DND-41 (cell line): ENCODE measurements at regions not wholly inside any gene's neighbourhood (a gene's known extent, or its start where the extent isn't known, plus 50 kb on each side); places are given as distances from the start of the nearest gene placed in this dataset.

Source experiments
- ATAC-seq: fragments of 200-7000 bp; cut with Tn5 transposase; 3 replicates; pipeline ENCODE4 v1.9.1; 2021; ENCODE audit warnings: low read depth; ENCODE audit not compliant: insufficient read depth
- DNase-seq: peaks from one replicate; pipeline ENCODE4 v3.0.0-alpha.2; 2020
- H2AFZ ChIP-seq: 2 replicates; pipeline ENCODE4 v1.6.0; 2012; ENCODE audit warnings: low read depth, low read length
- H3K27ac ChIP-seq: 2 replicates; pipeline ENCODE4 v1.5.1; 2012; ENCODE audit warnings: low read length, inconsistent platforms
- H3K27me3 ChIP-seq: fragments of 200-600 bp; sonication (generic); 2 replicates; pipeline ENCODE4 v1.6.0; 2012; ENCODE audit warnings: low read length, mild to moderate bottlenecking, inconsistent platforms; ENCODE audit not compliant: insufficient read depth, poor library complexity
- H3K36me3 ChIP-seq: 2 replicates; pipeline ENCODE4 v1.5.1; 2012; ENCODE audit warnings: low read length, inconsistent platforms; ENCODE audit not compliant: insufficient read depth
- H3K4me1 ChIP-seq: 2 replicates; pipeline ENCODE4 v1.5.1; 2012; ENCODE audit warnings: mild to moderate bottlenecking, low read length; ENCODE audit not compliant: insufficient read depth
- H3K4me2 ChIP-seq: 2 replicates; pipeline ENCODE4 v1.6.0; 2012; ENCODE audit warnings: mild to moderate bottlenecking, moderate library complexity, low read length, inconsistent platforms; ENCODE audit not compliant: insufficient read depth
- H3K4me3 ChIP-seq, 2 experiments: fragments of 200-600 bp in 1 of 2; shearing (Covaris generic) in 1 of 2; 2 replicates each; pipeline ENCODE4 v1.5.1; 2012 to 2016; ENCODE audit warnings: inconsistent platforms in 2 of 2, low read length in 2 of 2, mild to moderate bottlenecking in 2 of 2, low read depth in 1 of 2, moderate library complexity in 1 of 2
- H3K79me2 ChIP-seq: 2 replicates; pipeline ENCODE4 v1.6.0; 2012; ENCODE audit warnings: low read length, inconsistent platforms; ENCODE audit not compliant: insufficient read depth
- H3K9ac ChIP-seq: 2 replicates; pipeline ENCODE4 v1.6.0; 2012; ENCODE audit warnings: low read depth, mild to moderate bottlenecking, inconsistent platforms, low read length, moderate library complexity
- H3K9me3 ChIP-seq: 2 replicates; pipeline ENCODE4 v1.5.1; 2012; ENCODE audit warnings: low read length, moderate library complexity, mild to moderate bottlenecking, inconsistent platforms; ENCODE audit not compliant: insufficient read depth, severe bottlenecking
- H4K20me1 ChIP-seq: 2 replicates; pipeline ENCODE4 v1.6.0; 2012; ENCODE audit warnings: low read length; ENCODE audit not compliant: insufficient read depth
- EZH2 ChIP-seq: IDR thresholded peaks from 3 replicates; pipeline ENCODE4 v1.6.1; 2012; ENCODE audit warnings: borderline replicate concordance, low read depth, mild to moderate bottlenecking, moderate library complexity, low read length, inconsistent platforms; ENCODE audit not compliant: severe bottlenecking
- TF ChIP-seq, protein P1 (sequence below): IDR thresholded peaks from 2 replicates; pipeline ENCODE4 v1.5.1; 2012; ENCODE audit warnings: borderline replicate concordance, low read length, moderate library complexity, mild to moderate bottlenecking; ENCODE audit not compliant: poor library complexity, severe bottlenecking; ENCODE audit errors: extremely low read depth

DNA sequence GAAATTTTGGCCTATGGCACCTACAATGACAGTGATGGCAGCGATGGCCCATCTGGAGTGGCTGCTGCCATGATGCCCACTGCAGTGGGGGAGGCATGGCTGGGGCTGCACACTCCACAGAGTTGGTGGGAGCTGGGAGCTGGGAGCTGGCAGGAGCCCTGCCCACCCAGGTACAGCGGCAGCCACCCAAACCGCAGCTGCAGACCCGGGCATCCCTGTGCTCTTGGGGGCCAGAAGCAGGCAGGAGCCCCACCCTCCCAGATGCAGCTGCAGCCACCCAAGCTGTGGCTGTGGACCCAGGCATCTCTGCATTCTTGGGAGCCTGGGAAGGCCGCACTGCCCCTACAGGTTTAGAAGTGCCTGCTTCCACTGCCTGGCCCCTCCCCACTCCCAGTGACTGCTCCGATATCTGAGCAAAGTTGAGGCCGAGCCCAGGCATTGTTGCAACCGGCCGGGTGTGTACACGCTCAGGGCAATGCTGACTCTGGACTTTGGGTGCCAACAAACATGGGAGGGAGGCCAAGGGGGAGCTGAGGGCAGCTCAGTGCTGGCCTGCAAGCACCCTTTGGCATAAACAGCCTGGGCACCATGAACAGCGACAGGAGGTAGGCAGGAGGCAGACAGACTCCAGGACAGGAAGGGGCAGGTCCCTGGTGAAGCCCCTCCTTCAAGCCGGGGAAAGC is 82.8 kb downstream of the PPP4R3C start:
- H3K79me2 ChIP-seq: no peaks in the 10 kb centered on the region
- no peak overlapping the region for H3K4me3 ChIP-seq
- H3K4me1 ChIP-seq: no peaks in the 10 kb centered on the region
- no peak overlapping the region for H3K4me2 ChIP-seq
- no peaks in the 10 kb centered on the region for H3K9me3 ChIP-seq
- TF ChIP-seq, protein P1, sequence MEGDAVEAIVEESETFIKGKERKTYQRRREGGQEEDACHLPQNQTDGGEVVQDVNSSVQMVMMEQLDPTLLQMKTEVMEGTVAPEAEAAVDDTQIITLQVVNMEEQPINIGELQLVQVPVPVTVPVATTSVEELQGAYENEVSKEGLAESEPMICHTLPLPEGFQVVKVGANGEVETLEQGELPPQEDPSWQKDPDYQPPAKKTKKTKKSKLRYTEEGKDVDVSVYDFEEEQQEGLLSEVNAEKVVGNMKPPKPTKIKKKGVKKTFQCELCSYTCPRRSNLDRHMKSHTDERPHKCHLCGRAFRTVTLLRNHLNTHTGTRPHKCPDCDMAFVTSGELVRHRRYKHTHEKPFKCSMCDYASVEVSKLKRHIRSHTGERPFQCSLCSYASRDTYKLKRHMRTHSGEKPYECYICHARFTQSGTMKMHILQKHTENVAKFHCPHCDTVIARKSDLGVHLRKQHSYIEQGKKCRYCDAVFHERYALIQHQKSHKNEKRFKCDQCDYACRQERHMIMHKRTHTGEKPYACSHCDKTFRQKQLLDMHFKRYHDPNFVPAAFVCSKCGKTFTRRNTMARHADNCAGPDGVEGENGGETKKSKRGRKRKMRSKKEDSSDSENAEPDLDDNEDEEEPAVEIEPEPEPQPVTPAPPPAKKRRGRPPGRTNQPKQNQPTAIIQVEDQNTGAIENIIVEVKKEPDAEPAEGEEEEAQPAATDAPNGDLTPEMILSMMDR: no peak
- TF ChIP-seq EZH2: no peak
- no peaks in the 10 kb centered on the region for H4K20me1 ChIP-seq
- no peaks in the 10 kb centered on the region for H3K27me3 ChIP-seq
- no peak for ATAC-seq
- DNase-seq: no peak
- H3K27ac ChIP-seq: no peak overlapping the region
- H2AFZ ChIP-seq: no peak overlapping the region
- H3K9ac ChIP-seq: no peak overlapping the region
- H3K36me3 ChIP-seq: no peaks in the 10 kb centered on the region

DNA sequence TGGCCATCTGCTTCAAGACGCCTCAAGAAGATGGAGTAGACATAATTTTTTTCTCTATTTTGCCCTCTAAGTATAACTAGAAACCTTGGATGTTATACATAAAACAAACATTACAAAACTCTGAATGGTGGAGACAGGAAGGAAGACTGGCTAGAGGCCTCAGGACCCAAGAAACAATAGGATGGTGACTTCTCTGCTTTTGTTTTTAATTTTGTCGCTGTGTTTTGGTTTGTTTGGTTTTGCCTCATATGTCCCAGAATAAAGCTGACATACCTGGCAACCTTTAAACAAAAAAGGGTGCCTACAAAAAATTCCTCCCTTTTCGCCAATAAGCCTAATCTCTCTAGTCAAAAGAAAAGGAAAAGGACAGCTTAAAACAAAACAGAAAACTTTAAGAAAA is 109.1 kb downstream of the PPP4R3C start:
- Histone ChIP-seq H3K4me2 (no peak overlapping the region), H3K9me3 (no peaks in the 10 kb centered on the region), H3K9ac (no peak overlapping the region), H3K4me3 (no peak overlapping the region), H3K27me3 (no peaks in the 10 kb centered on the region), H4K20me1 (no peaks in the 10 kb centered on the region), H3K4me1 (no peaks in the 10 kb centered on the region), H2AFZ (no peak overlapping the region), H3K79me2 (no peaks in the 10 kb centered on the region), H3K36me3 (no peaks in the 10 kb centered on the region), H3K27ac (no peak overlapping the region)
- no peak for DNase-seq
- TF ChIP-seq, protein P1: no peak
- TF ChIP-seq EZH2: no peak
- no peak for ATAC-seq

DNA sequence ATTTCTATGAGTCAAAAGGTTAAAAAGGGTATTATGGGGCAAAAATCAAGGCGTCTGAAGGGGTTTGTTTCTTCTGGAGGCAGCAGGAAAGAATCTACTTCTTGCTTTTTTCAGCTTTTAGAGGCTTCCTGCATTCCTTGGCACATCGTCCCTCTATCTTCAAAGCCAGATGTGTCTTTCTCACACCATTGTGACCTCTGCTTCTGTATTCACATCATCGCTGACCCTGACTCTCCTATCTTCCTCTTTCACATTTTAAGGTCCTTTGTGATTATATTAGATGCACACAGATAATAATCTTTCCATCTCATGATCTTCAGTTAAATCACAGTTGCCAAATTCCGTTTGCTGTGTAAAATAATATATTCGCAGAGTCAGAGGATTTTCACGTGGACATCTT is 112.7 kb downstream of the PPP4R3C start:
- no peak overlapping the region for H2AFZ ChIP-seq

More for the DNA sequence above, 112.7 kb downstream of the PPP4R3C start:
- no peak for ATAC-seq
- H3K4me2 ChIP-seq: no peak overlapping the region
- TF ChIP-seq, protein P1: no peak
- TF ChIP-seq EZH2: no peak
- no peak for DNase-seq
- no peaks in the 10 kb centered on the region for H3K79me2 ChIP-seq
- no peaks in the 10 kb centered on the region for H3K9me3 ChIP-seq
- no peak overlapping the region for H3K4me3 ChIP-seq
- H3K36me3 ChIP-seq: no peaks in the 10 kb centered on the region
- no peaks in the 10 kb centered on the region for H3K27me3 ChIP-seq
- no peak overlapping the region for H3K9ac ChIP-seq
- H3K27ac ChIP-seq: no peak overlapping the region
- no peaks in the 10 kb centered on the region for H4K20me1 ChIP-seq
- no peaks in the 10 kb centered on the region for H3K4me1 ChIP-seq
